DOHH2 (cell line): ENCODE measurements at regions not wholly inside any gene's neighbourhood (a gene's known extent, or its start where the extent isn't known, plus 50 kb on each side); places are given as distances from the start of the nearest gene placed in this dataset.
A peak's percentile ranks its signal among the peaks of the same experiment; 100 is the strongest.

Experiments
- H3F3A ChIP-seq: fragments of 200-600 bp; sonication (generic), shearing (Covaris generic); 2 replicates; pipeline ENCODE4 v1.6.0; 2016; ENCODE audit warnings: antibody characterized with exemption, mild to moderate bottlenecking; ENCODE audit not compliant: control insufficient read depth, insufficient read depth
- H3K27ac ChIP-seq: fragments of 200-600 bp; sonication (generic); 2 replicates; pipeline ENCODE4 v1.5.1; 2014; ENCODE audit warnings: low read depth, mild to moderate bottlenecking, low read length, moderate library complexity
- H3K27me3 ChIP-seq: fragments of 200-600 bp; sonication (generic); 2 replicates; pipeline ENCODE4 v1.6.1; 2014; ENCODE audit warnings: mild to moderate bottlenecking, low read length, mixed read lengths; ENCODE audit not compliant: control insufficient read depth
- H3K36me3 ChIP-seq: fragments of 200-600 bp; sonication (generic); 2 replicates; pipeline ENCODE4 v1.6.1; 2014; ENCODE audit warnings: mild to moderate bottlenecking, low read length, moderate library complexity, mixed read lengths; ENCODE audit not compliant: control insufficient read depth
- H3K4me1 ChIP-seq: fragments of 200-600 bp; sonication (generic); 2 replicates; pipeline ENCODE4 v1.6.1; 2014; ENCODE audit warnings: mild to moderate bottlenecking, low read length, mixed read lengths; ENCODE audit not compliant: control insufficient read depth
- H3K4me2 ChIP-seq: fragments of 200-600 bp; sonication (generic); 2 replicates; pipeline ENCODE4 v1.6.0; 2014; ENCODE audit warnings: mild to moderate bottlenecking, low read length, moderate library complexity
- H3K4me3 ChIP-seq: fragments of 200-600 bp; sonication (generic); 2 replicates; pipeline ENCODE4 v1.5.1; 2014; ENCODE audit warnings: mild to moderate bottlenecking, low read length, mixed read lengths
- H3K79me2 ChIP-seq: fragments of 200-600 bp; sonication (generic); 2 replicates; pipeline ENCODE4 v1.6.1; 2014; ENCODE audit warnings: mild to moderate bottlenecking, low read length, mixed read lengths; ENCODE audit not compliant: control insufficient read depth
- H3K9me2 ChIP-seq: fragments of 200-600 bp; sonication (generic); replicated peaks from 2 replicates; pipeline ENCODE4 v1.6.1; 2014; ENCODE audit warnings: mild to moderate bottlenecking, low read length, mixed read lengths; ENCODE audit not compliant: control insufficient read depth
- H3K9me3 ChIP-seq: fragments of 200-600 bp; sonication (generic); 2 replicates; pipeline ENCODE4 v1.6.1; 2014; ENCODE audit warnings: antibody characterized with exemption, low read length, mixed read lengths; ENCODE audit not compliant: control insufficient read depth, insufficient read depth
- H4K20me1 ChIP-seq: fragments of 200-600 bp; sonication (generic); 2 replicates; pipeline ENCODE4 v1.6.0; 2014; ENCODE audit warnings: low read depth, mild to moderate bottlenecking, antibody characterized with exemption, low read length, moderate library complexity; ENCODE audit not compliant: control insufficient read depth, insufficient read depth
- EZH2phosphoT487 ChIP-seq: fragments of 200-600 bp; sonication (generic); IDR thresholded peaks from 2 replicates; pipeline ENCODE4 v1.6.1; 2017; ENCODE audit warnings: borderline replicate concordance, mild to moderate bottlenecking, antibody characterized with exemption, low read length, moderate library complexity, mixed read lengths
- TF ChIP-seq, protein P1 (sequence below): fragments of 200-600 bp; sonication (generic); IDR thresholded peaks from one replicate; pipeline ENCODE4 v1.5.1; 2014; ENCODE audit warnings: antibody characterized with exemption, mild to moderate bottlenecking, low read depth, low read length; ENCODE audit not compliant: poor library complexity, severe bottlenecking

GRCh38 chr1:56298866-56299265, 280.5 kb downstream of the PLPP3 start:
- Histone ChIP-seq H3K36me3 (no peaks in the 10 kb centered on the region), H3K4me1 (peaks cover 42% of the 10 kb centered on the region), H4K20me1 (no peaks in the 10 kb centered on the region), H3K27ac (no peak overlapping the region), H3K4me2 (no peak overlapping the region), H3K4me3 (no peak overlapping the region), H3F3A (peaks cover 9% of the 10 kb centered on the region), H3K27me3 (no peaks in the 10 kb centered on the region), H3K9me2 (no peaks in the 10 kb centered on the region), H3K79me2 (no peaks in the 10 kb centered on the region), H3K9me3 (no peaks in the 10 kb centered on the region)
- no peak for TF ChIP-seq EZH2phosphoT487
- TF ChIP-seq, protein P1, sequence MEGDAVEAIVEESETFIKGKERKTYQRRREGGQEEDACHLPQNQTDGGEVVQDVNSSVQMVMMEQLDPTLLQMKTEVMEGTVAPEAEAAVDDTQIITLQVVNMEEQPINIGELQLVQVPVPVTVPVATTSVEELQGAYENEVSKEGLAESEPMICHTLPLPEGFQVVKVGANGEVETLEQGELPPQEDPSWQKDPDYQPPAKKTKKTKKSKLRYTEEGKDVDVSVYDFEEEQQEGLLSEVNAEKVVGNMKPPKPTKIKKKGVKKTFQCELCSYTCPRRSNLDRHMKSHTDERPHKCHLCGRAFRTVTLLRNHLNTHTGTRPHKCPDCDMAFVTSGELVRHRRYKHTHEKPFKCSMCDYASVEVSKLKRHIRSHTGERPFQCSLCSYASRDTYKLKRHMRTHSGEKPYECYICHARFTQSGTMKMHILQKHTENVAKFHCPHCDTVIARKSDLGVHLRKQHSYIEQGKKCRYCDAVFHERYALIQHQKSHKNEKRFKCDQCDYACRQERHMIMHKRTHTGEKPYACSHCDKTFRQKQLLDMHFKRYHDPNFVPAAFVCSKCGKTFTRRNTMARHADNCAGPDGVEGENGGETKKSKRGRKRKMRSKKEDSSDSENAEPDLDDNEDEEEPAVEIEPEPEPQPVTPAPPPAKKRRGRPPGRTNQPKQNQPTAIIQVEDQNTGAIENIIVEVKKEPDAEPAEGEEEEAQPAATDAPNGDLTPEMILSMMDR, result no peak

- Histone ChIP-seq H3K27ac (no peak overlapping the region), H3K4me1 (peaks cover 42% of the 10 kb centered on the region), H3K4me2 (no peak overlapping the region), H3K79me2 (no peaks in the 10 kb centered on the region), H3F3A (peaks cover 9% of the 10 kb centered on the region), H3K9me3 (no peaks in the 10 kb centered on the region), H3K9me2 (no peaks in the 10 kb centered on the region), H3K36me3 (no peaks in the 10 kb centered on the region), H4K20me1 (no peaks in the 10 kb centered on the region), H3K27me3 (no peaks in the 10 kb centered on the region), H3K4me3 (no peak overlapping the region)
- TF ChIP-seq, protein P1, result no peak
- no peak for TF ChIP-seq EZH2phosphoT487
Observed at GRCh38 chr1:56297904-56298303, 281.5 kb downstream of the PLPP3 start.

DNA sequence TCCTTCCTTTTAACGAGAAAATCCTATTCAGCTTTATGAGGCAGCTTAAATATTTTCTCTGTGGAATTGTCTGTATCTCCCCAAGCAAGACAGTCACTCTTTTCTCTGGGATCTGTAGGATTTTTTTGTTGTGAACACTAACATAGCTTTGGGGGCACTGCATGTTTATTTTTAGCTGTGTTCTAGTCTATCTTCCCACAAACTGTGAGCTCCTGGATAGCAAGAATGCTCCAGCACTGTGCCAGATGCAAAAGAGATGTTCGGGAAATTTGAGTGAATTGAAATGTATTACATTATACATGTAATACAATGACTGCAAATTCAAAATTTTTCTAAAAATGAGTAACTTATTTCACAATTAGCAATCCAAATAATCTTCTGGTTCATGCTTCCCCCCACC, 282.2 kb downstream of the PLPP3 start:
- H3F3A ChIP-seq, result peaks cover 9% of the 10 kb centered on the region
- H3K9me3 ChIP-seq, result no peaks in the 10 kb centered on the region
- no peaks in the 10 kb centered on the region for H4K20me1 ChIP-seq
- H3K4me3 ChIP-seq, result peak overlapping the region; percentile 57
- TF ChIP-seq EZH2phosphoT487, result no peak
- TF ChIP-seq, protein P1, result no peak
- peaks cover 42% of the 10 kb centered on the region for H3K4me1 ChIP-seq
- H3K27me3 ChIP-seq, result no peaks in the 10 kb centered on the region
- H3K36me3 ChIP-seq, result no peaks in the 10 kb centered on the region
- H3K9me2 ChIP-seq, result no peaks in the 10 kb centered on the region
- peak overlapping the region; percentile 88 for H3K27ac ChIP-seq
- peak overlapping the region; percentile 69 for H3K4me2 ChIP-seq
- no peaks in the 10 kb centered on the region for H3K79me2 ChIP-seq
